Neural progenitor cell (in vitro differentiated cells): ENCODE measurements at regions not wholly inside any gene's neighbourhood (a gene's known extent, or its start where the extent isn't known, plus 50 kb on each side); places are given as distances from the start of the nearest gene placed in this dataset.

Experiments
- CTCF ChIP-seq: fragments of 200-600 bp; sonication (generic); IDR thresholded peaks from 2 replicates; pipeline ENCODE4 v1.5.1; 2017; ENCODE audit warnings: antibody characterized with exemption, mild to moderate bottlenecking
- EZH2 ChIP-seq: fragments of 200-600 bp; sonication (generic); IDR thresholded peaks from 2 replicates; pipeline ENCODE4 v1.6.1; 2017; ENCODE audit warnings: antibody characterized with exemption, mild to moderate bottlenecking, moderate library complexity

GRCh38 chr13:23966691-23967615 lies 69.7 kb upstream of the C1QTNF9B start:
- TF ChIP-seq CTCF, result no peak
- TF ChIP-seq EZH2, result no peak
